NCI-H146 (cell line): ENCODE measurements at regions not wholly inside any gene's neighbourhood (a gene's known extent, or its start where the extent isn't known, plus 50 kb on each side); places are given as distances from the start of the nearest gene placed in this dataset.
"Not testable (repeated sequence)": the region's sequence is repeated elsewhere in the genome, so short reads cannot be mapped to it uniquely, and the experiment has no call there.

Experiments
- DNase-seq: peaks from one replicate; lab custom pipeline; 2025; lab: John Stamatoyannopoulos, UW

DNA sequence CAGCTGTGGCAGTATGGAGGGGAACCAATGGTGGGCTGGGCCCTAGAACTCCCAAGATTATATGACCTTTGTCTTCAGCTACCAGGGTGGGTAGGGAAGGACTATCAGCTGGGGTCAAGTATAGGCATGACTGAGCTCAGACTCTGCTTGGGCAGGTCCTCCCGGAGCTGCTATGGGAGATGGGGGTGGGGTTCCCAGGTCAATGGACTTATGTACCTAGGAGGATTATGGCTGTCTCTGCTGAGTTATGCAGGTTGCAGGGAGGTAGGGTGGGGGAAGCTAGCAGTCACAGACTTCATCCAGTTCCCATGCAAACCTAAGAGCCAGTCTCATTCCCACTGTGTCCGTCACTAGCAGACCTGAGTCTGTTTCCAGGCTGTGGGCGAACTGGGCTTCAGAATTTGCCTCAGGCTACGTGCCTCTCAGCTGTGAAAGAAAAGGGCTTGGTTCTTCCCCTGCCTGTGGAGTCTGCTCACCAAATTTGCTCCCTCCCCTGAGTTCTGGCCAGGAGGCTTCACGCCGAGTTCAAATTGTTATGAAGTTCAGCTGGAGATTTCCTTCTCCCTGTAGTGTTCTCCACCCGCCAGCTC is 985.8 kb upstream of the NRXN1 start:
- DNase-seq = peak; percentile 10

DNA sequence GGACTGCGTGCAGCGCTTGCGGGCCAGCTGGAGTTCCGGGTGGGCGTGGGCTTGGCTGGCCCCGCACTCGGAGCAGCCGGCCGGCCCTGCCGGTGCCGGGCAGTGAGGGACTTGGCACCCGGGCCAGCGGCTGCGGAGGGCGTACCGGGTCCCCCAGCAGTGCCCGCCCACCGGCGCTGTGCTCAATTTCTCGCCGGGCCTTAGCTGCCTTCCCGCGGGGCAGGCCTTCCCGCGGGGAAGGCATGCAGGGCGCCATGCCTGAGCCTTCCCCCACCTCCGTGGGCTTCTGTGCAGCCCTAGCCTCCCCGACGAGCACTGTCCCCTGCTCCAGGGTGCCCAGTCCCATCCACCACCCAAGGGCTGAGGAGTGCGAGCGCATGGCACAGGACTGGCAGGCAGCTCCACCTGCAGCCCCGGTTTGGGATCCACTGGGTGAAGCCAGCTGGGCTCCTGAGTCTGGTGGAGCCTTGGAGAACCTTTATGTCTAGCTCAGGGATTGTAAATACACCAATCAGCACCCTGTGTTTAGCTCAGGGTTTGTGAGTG is 975.0 kb upstream of the NRXN1 start:
- not testable (repeated sequence) for DNase-seq

DNA sequence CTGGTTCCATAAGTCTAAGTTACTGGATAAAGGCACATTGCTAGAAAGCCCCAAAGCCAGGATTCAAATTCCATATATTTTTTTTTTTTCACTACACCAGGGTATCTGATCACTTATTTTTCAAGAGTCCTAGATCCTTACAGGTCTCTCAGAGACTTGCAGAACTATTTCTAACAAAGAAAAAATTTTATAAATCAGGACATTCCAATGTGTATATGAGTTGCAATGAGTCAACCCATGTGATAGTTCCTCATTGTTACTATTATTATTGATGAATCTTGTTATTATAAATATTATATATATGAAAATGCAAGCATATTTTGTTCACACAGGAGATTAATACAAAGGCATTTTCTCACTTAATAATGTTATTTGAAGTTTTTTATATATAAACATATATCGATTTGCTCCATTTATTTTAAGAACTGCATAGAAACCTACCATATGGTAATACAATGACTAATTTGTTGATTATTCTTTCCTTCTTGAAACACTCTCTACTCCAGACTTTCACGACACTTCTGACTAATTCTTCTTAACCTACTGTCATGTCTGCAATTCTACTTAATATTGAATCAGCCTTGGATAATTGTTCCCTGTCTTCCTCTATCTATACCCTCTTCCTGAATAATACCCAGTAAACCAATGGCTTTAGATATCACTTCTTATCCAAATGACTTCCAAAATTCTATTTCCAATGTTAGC is 968.4 kb upstream of the NRXN1 start:
- DNase-seq = no peak

DNA sequence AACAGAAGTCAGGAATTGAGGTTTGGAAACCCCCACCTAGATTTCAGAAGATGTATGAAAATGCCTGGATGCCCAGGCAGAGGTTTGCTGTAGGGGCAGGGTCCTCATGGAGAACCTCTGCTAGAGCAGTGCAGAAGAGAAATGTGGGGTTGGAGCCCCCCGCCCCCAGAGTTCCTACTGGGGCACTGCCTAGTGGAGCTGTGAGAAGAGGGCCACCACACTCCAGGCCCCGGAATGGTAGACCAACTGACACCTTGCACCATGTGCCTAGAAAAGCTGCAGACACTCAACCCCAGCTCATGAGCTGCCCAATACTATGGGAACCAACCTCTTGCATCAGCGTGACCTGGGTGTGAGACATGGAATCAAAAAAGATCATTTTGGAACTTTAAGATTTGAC is 967.0 kb upstream of the NRXN1 start:
- DNase-seq = no peak

DNA sequence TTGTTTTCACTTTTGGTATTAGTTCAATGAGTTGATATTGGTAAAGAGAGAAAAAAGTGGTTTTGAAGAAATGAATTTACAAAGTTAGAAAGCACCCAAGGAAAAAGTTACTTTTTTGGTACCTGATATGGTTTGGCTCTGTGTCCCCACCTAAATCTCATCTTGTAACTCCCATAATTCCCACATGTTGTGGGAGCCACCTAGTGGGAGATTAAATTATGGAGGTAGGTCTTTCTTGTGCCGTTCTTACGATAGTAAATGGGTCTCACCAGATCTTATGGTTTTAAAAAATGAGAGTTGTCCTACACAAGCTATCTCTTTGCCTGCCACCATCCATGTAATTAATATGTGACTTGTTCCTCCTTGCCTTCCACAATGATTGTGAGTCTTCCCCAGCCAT is 965.6 kb upstream of the NRXN1 start:
- DNase-seq = no peak

DNA sequence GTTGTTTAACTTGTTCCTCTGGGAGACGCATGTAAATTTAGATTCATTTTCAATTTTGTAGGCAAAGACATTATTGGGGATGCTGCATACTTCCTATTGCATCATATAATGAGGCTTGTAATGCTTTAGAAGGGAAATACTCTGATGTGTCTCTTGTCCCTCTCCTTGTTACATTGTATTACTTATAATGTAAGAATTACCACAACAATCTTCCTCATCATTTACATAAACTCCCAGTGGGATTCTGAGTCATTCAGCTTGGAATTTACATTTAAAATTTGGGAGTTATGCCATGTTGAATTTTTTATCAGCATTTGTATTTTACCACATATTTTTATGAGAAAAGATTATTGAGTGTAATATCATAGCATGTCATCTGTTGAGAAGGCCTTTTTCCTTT is 963.4 kb upstream of the NRXN1 start:
- no peak for DNase-seq

DNA sequence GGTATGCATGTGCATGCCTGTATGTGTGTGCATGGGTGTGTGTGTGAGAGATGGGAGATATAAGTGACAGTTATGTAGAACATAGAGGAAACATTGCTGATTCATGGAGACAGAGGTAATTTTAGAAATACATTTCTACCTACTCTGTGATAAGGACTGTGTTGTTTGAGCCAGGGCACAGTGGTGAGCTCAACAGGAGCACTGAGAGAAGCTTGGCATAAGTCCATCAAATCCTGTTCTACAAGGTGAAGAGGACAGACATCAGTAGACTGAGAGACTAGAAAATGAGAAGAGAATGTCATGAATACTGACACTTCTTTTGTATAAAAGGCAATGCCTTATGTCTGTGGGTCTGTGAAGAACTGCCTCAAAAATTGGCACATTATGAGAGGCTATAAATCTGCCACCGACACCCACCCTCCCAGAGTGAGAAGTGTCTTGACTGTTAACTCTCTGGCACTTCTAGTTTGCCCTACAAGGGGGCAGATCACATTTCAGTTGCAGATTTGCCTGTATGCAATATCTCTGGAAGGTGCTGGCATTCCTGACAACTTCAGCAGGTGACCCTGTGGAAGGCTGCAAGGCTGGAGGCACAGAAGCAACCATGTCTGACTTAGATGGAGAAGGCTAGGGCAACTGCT is 962.3 kb upstream of the NRXN1 start:
- no peak for DNase-seq

DNA sequence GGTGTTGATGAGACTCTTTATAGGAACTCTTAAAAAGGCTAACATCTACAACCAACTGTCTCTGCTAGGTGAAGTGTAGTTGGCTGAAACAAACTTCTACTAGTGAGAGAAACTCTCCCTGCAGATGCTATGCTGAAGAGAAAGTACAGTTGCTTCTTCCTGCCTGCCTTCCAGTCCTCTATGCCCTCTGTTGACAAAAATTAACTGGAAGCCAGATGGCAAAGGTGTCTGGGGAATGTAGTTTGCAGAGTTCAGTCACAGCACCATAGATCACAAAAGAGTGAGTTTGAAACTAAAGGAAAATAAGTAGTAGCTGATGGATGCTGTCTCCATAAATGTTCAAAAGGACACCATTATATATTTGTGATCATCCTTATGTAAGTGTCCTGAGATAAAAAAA is 958.8 kb upstream of the NRXN1 start:
- DNase-seq = no peak

DNA sequence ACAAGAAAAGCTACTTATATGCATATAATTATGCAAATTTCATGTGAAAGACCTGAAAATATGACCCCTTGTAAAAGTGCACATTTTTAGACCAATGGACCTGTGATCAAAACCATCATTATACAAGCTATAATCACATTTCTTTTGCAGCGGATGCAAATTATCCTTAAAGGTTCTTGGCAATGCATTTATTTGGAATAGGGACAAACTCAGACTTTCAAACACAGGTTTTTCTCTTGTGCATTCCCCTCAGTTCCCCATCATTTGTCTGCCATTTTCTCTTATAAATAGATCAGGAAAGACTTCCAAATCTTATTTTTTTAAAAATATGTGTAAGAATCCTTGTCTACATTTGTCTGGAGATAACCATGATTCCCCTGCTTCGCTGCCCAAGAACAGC is 954.2 kb upstream of the NRXN1 start:
- DNase-seq = no peak

DNA sequence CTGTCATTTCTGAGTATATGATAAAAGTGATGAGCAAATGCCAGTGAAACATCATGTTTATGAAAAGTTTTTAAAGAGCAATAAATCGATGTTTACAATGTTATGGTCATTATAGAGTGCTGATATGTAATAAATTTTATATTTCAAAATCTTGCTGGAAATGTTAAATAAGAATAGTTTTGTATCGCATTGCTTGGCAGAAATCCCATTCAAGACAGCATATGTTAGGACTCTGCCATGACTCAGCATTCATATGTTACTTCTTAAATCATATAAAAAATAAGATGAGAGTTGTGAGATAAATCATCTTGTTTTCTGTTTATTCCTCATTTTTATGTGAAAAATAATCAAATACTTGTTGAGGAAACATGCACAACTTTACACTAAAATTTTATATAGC is 949.9 kb upstream of the NRXN1 start:
- no peak for DNase-seq

DNA sequence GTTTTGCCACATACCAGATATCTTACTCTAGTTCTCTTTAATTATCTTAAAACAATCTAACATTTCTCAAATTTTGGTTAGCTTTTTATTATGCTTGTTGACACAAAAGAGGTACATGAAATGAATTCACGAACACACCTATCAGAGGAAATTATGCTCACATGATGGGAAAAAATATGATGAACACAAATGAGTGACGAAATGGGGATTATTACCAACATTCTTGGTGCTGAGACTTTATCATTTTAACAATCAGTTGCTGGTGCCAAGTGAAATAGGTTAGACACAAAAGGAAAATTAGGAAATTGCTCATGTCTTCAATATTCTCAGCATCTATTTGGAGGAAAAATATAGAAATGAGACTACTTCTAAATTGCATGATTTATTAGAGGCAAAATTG is 944.7 kb upstream of the NRXN1 start:
- DNase-seq = no peak

DNA sequence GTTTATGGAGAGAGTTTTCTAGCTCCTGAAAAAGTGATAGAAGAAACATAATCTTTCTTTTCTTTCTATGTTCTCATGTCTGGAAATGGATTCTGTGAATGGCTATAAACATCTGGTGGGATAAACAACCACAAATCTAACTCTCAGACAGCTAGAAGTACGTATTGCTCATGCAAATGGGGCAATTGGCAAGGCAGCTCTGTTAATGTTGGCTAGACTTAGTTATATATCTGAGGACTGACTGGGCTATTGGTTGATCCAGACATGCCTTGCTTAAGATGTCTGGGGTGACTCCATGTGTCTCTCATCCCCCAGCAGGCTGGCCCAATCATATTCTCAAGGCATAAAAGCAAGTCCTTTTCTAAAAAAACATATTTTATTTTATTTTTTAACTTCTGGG is 939.2 kb upstream of the NRXN1 start:
- no peak for DNase-seq

DNA sequence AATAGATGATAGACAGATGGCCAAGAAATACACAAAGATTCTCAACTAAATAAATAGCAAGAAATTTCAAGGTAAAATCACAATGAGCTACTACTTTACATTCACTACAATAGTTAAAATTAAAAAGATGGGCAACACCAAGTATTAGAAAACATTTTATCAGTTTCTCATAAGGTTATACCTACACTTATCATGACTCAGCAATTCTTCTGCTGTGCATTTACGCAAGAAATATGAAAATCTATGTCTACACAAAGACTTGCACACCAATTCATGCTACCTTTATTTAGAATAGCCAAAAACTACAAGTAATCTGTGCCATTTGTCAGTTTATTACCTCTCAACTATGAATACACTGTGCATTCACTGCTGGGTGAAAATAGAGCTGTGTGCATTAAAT is 937.4 kb upstream of the NRXN1 start:
- DNase-seq = no peak

DNA sequence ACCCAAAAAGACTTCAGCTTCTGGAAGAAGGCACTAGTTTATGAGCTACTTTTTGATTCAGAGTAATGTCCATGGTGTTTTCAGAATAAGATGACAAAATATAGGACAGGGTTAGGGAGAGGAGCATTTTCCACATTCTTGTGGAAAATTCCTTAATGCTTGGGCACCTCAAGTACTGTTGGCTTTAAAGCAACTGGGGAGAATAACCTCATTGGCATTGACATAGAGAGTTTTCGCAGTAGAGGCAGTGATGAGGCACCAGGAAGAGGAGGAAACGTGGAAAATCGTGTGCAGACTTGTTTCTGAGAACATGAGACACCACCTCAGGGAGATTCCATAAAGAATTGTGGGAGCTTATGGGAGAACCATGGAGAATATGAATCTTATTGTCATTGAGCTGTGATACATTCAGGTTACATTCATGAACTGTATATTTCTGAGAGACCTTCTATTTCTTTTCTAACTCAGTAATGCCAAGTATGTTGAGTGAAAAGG is 929.0 kb upstream of the NRXN1 start:
- no peak for DNase-seq

DNA sequence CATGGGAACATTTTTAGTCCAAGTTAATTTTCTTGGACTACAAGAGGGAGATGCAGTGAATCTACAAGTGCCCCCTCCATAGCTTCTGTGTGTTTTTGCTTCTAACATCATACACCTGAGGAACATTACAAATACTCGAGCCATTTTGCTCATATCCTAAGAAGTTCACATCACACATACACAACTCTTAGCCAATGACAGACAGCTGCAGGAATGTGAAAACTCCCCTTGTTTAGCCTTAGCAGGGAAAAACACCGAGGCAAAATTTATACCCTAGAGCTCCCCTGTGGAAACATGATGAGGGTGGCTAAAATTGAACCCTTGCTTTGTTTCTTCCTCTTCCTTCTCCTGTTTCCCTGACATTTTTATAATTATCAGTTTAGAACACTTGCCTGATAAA is 928.3 kb upstream of the NRXN1 start:
- DNase-seq = no peak

DNA sequence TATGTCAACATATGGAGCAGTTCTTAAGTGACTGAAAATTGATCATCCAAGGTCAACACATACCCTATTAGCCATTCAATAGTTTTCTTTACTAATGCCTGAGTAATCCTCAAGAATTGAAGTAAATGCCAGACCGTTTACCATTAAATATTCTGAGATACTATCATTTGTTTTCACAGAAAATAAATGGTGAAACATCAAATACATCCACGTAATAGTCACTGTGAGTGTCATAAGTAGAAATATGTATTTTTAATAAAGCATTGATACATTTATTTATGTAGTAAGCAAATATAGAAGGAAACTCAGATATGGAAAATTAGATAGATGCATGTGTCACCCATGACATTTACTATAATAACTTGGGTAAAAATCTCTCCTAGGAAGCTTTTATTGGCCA is 927.8 kb upstream of the NRXN1 start:
- DNase-seq = no peak

DNA sequence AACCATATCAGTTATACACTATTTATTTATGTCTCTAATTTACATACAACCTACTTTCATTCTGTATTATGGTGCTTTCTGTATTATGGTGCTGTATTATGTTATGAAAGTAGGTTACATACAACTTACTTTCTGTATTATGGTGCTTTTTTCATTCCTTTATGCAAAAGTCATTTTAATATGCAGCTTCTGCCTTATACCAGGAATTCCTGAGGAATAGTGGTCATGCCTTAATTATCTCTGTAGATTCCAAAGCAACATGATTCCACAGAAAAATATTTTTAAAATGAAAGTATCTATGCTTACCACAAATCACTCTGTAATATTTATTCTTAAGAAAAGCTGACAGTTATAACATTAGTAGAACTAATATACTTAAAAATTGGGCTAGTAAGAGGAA is 922.0 kb upstream of the NRXN1 start:
- no peak for DNase-seq

DNA sequence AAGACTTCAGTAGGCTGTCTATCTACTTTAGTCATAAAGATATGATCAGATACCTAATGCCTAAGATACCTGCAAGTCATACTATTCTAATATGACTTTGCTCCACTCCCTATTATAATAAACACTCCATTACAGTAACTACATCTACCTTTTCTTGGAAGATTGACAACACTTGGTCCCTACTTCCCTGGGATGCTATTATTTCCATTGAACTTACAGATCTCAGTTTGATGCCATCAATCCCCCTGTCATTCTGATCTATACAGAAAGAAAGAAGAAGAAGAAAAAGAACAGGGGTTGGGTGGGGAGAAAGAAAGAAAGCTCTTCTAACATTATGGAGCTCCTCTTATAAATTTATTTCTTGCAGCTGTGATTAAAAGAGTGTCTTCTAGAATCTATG is 889.1 kb upstream of the NRXN1 start:
- no peak for DNase-seq

DNA sequence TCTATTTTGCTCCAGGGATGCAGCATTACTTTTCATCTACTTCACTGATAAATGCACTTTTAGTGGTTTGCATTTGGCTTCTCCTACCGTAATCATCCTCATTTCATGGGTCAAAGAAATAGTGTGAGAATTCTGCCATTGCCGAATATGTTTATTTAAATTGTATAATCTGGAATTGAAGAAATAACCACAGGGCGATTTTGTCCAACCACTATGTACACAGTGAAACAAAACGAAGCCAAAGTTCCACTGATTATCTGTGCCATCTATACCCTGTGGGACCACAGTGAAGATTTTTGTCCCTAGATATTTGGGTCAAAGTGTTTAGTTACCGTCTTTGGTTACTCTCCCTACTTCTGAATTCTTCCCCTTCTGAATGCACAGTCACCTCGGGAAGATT is 888.6 kb upstream of the NRXN1 start:
- no peak for DNase-seq

DNA sequence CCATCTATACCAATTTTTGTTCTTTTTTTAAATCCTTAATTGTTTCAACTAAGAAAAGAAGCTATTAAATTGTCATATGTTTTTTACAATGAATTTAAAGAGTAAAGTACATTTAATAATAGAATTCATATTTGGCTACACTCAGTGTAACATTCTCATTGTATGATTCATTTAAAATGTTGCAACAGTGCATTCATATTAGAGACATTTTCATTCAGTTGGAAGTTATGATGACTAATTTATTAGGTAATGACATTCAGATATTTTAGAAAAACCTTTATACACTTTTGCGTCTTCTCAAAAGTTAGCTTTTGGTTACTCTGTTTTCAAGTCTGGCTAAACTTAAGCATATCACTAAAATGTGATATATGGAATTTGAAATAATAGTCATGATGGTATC is 887.5 kb upstream of the NRXN1 start:
- DNase-seq = no peak

DNA sequence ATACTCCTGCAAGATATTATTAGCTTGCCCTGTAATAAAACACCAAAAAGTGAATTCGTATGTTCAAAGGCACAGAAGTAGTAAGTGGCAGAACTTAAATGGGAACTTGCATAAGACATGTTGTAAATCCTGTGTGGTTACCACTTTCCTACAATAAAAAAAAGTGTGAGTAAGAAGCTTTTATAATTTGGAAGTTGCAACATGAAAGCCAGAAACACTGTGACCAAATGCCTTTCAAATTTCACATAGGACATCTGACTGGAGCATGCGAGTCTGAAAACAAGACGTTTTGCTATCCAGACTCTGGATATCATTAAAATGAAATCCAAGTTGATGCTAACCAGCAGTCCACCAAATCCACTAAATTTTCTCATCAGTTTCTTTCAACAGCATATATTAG is 886.2 kb upstream of the NRXN1 start:
- DNase-seq = no peak

DNA sequence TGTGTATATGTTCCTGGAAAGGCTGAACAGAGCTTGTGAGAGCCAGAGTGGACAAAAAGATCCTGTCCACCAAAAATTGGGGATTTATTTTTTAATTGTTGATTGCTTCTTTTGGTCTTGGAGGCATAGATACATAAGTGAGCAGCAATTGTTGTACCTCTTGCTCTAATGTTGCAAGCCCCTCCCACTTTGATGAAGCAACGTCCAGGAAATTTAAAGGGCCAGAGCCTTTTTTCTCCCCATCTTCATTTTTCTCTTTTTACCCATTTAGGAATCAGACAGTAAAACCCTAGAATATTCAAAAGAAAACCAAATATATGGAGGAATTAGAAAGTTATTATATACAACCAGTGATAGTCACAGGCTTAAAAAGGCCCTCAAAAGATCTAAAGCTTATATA is 871.8 kb upstream of the NRXN1 start:
- DNase-seq = no peak

DNA sequence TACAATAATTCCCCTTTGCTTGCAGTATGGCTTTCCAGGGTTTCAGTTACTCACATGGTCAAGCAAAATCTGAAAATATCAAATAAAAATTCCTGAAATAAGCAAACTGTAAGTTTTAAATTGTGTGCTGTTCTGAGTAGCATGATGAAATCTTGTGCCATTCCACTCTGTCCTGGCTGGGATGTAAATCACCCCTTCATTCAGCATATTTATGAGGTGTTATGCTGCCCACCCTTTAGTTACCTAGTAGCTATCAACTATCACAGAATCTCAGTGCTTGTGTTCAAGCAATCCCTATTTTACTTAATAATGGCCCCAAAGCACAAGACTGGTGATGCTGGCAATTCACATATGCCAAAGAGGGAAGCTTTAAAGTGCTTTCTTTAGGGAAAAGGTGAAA is 867.7 kb upstream of the NRXN1 start:
- DNase-seq = no peak
